ENCODE measurements at regions not wholly inside any gene's neighbourhood (a gene's known extent, or its start where the extent isn't known, plus 50 kb on each side); places are given as distances from the start of the nearest gene placed in this dataset.
A peak's percentile ranks its signal among the peaks of the same experiment; 100 is the strongest.
"Not testable (repeated sequence)": the region's sequence is repeated elsewhere in the genome, so short reads cannot be mapped to it uniquely, and the experiment has no call there.

- no peaks in the 10 kb centered on the region for H3K4me1 ChIP-seq (ENCODE audit: control insufficient read depth in 3 of 3, insufficient read depth in 3 of 3, low read length in 3 of 3)
- no peak overlapping the region for H3K4me3 ChIP-seq (ENCODE audit: low read length in 3 of 3)
- H3K9me3 ChIP-seq (ENCODE audit: control insufficient read depth in 3 of 3, low read length in 3 of 3): peaks cover 0 to 5% (median 0%) of the 10 kb centered on the region in 3 donors
- no peaks in the 10 kb centered on the region for H3K36me3 ChIP-seq (ENCODE audit: control insufficient read depth in 3 of 3, insufficient read depth in 3 of 3, low read length in 3 of 3)
- H3K27me3 ChIP-seq (ENCODE audit: control insufficient read depth in 3 of 3, insufficient read depth in 3 of 3, low read length in 3 of 3): no peaks in the 10 kb centered on the region
- no peak overlapping the region for H3K27ac ChIP-seq (ENCODE audit: low read depth, low read length)
- H3K9ac ChIP-seq (ENCODE audit: low read depth in 1 of 3, low read length in 3 of 3): no peak overlapping the region
Observed at GRCh38 chrX:1071351-1071750, 141.1 kb downstream of the CRLF2 start.

- Histone ChIP-seq H3K4me1 (ENCODE audit: control insufficient read depth in 3 of 3, insufficient read depth in 3 of 3, low read length in 3 of 3) (no peaks in the 10 kb centered on the region), H3K36me3 (ENCODE audit: control insufficient read depth in 3 of 3, insufficient read depth in 3 of 3, low read length in 3 of 3) (no peaks in the 10 kb centered on the region), H3K27ac (ENCODE audit: low read depth, low read length) (no peak overlapping the region), H3K27me3 (ENCODE audit: control insufficient read depth in 3 of 3, insufficient read depth in 3 of 3, low read length in 3 of 3) (no peaks in the 10 kb centered on the region), H3K9me3 (ENCODE audit: control insufficient read depth in 3 of 3, low read length in 3 of 3) (peaks cover 4 to 7% (median 6%) of the 10 kb centered on the region in 3 donors), H3K4me3 (ENCODE audit: low read length in 3 of 3) (no peak overlapping the region), H3K9ac (ENCODE audit: low read depth in 1 of 3, low read length in 3 of 3) (no peak overlapping the region)
Observed at GRCh38 chrX:1062351-1062750, 150.1 kb downstream of the CRLF2 start.

GRCh38 chrX:1060562-1060960 lies 151.9 kb downstream of the CRLF2 start:
- Histone ChIP-seq H3K4me3 (ENCODE audit: low read length in 3 of 3) (no peak overlapping the region), H3K36me3 (ENCODE audit: control insufficient read depth in 3 of 3, insufficient read depth in 3 of 3, low read length in 3 of 3) (no peaks in the 10 kb centered on the region), H3K9me3 (ENCODE audit: control insufficient read depth in 3 of 3, low read length in 3 of 3) (peaks cover 4 to 7% (median 6%) of the 10 kb centered on the region in 3 donors), H3K27me3 (ENCODE audit: control insufficient read depth in 3 of 3, insufficient read depth in 3 of 3, low read length in 3 of 3) (no peaks in the 10 kb centered on the region), H3K27ac (ENCODE audit: low read depth, low read length) (no peak overlapping the region), H3K4me1 (ENCODE audit: control insufficient read depth in 3 of 3, insufficient read depth in 3 of 3, low read length in 3 of 3) (no peaks in the 10 kb centered on the region), H3K9ac (ENCODE audit: low read depth in 1 of 3, low read length in 3 of 3) (no peak overlapping the region)

GRCh38 chrX:1059576-1060561 lies 152.6 kb downstream of the CRLF2 start:
- Histone ChIP-seq H3K9ac (ENCODE audit: low read depth in 1 of 3, low read length in 3 of 3) (no peak overlapping the region), H3K36me3 (ENCODE audit: control insufficient read depth in 3 of 3, insufficient read depth in 3 of 3, low read length in 3 of 3) (no peaks in the 10 kb centered on the region), H3K27ac (ENCODE audit: low read depth, low read length) (no peak overlapping the region), H3K4me1 (ENCODE audit: control insufficient read depth in 3 of 3, insufficient read depth in 3 of 3, low read length in 3 of 3) (no peaks in the 10 kb centered on the region), H3K4me3 (ENCODE audit: low read length in 3 of 3) (no peak overlapping the region), H3K9me3 (ENCODE audit: control insufficient read depth in 3 of 3, low read length in 3 of 3) (peaks cover 4 to 7% (median 6%) of the 10 kb centered on the region in 3 donors), H3K27me3 (ENCODE audit: control insufficient read depth in 3 of 3, insufficient read depth in 3 of 3, low read length in 3 of 3) (no peaks in the 10 kb centered on the region)

GRCh38 chrX:1053600-1053999 lies 158.8 kb downstream of the CRLF2 start:
- H3K4me1 ChIP-seq (ENCODE audit: control insufficient read depth in 3 of 3, insufficient read depth in 3 of 3, low read length in 3 of 3); H3K27me3 ChIP-seq (ENCODE audit: control insufficient read depth in 3 of 3, insufficient read depth in 3 of 3, low read length in 3 of 3); H3K36me3 ChIP-seq (ENCODE audit: control insufficient read depth in 3 of 3, insufficient read depth in 3 of 3, low read length in 3 of 3); H3K9ac ChIP-seq (ENCODE audit: low read depth in 1 of 3, low read length in 3 of 3); H3K27ac ChIP-seq (ENCODE audit: low read depth, low read length): not testable (repeated sequence)
- Histone ChIP-seq H3K9me3 (ENCODE audit: control insufficient read depth in 3 of 3, low read length in 3 of 3) (peaks cover 5 to 29% (median 5%) of the 10 kb centered on the region in 3 donors), H3K4me3 (ENCODE audit: low read length in 3 of 3) (peak overlapping the region in 1 of 3 donors; percentile 34)

GRCh38 chrX:1053072-1053471 lies 159.4 kb downstream of the CRLF2 start:
- H3K27me3 ChIP-seq (ENCODE audit: control insufficient read depth in 3 of 3, insufficient read depth in 3 of 3, low read length in 3 of 3): no peaks in the 10 kb centered on the region
- no peak overlapping the region for H3K4me3 ChIP-seq (ENCODE audit: low read length in 3 of 3)
- no peak overlapping the region for H3K9ac ChIP-seq (ENCODE audit: low read depth in 1 of 3, low read length in 3 of 3)
- peaks cover 5 to 29% (median 5%) of the 10 kb centered on the region in 3 donors for H3K9me3 ChIP-seq (ENCODE audit: control insufficient read depth in 3 of 3, low read length in 3 of 3)
- no peaks in the 10 kb centered on the region for H3K4me1 ChIP-seq (ENCODE audit: control insufficient read depth in 3 of 3, insufficient read depth in 3 of 3, low read length in 3 of 3)
- H3K27ac ChIP-seq (ENCODE audit: low read depth, low read length): no peak overlapping the region
- H3K36me3 ChIP-seq (ENCODE audit: control insufficient read depth in 3 of 3, insufficient read depth in 3 of 3, low read length in 3 of 3): no peaks in the 10 kb centered on the region

GRCh38 chrX:1052021-1052420 lies 160.4 kb downstream of the CRLF2 start:
- Histone ChIP-seq H3K9me3 (ENCODE audit: control insufficient read depth in 3 of 3, low read length in 3 of 3) (peaks cover 5 to 29% (median 5%) of the 10 kb centered on the region in 3 donors), H3K27ac (ENCODE audit: low read depth, low read length) (no peak overlapping the region), H3K36me3 (ENCODE audit: control insufficient read depth in 3 of 3, insufficient read depth in 3 of 3, low read length in 3 of 3) (no peaks in the 10 kb centered on the region), H3K9ac (ENCODE audit: low read depth in 1 of 3, low read length in 3 of 3) (no peak overlapping the region), H3K4me1 (ENCODE audit: control insufficient read depth in 3 of 3, insufficient read depth in 3 of 3, low read length in 3 of 3) (no peaks in the 10 kb centered on the region), H3K4me3 (ENCODE audit: low read length in 3 of 3) (no peak overlapping the region), H3K27me3 (ENCODE audit: control insufficient read depth in 3 of 3, insufficient read depth in 3 of 3, low read length in 3 of 3) (no peaks in the 10 kb centered on the region)

GRCh38 chrX:1051421-1051820 lies 161.0 kb downstream of the CRLF2 start:
- Histone ChIP-seq H3K9me3 (ENCODE audit: control insufficient read depth in 3 of 3, low read length in 3 of 3) (peaks cover 5 to 29% (median 5%) of the 10 kb centered on the region in 3 donors), H3K27me3 (ENCODE audit: control insufficient read depth in 3 of 3, insufficient read depth in 3 of 3, low read length in 3 of 3) (no peaks in the 10 kb centered on the region), H3K4me3 (ENCODE audit: low read length in 3 of 3) (no peak overlapping the region), H3K4me1 (ENCODE audit: control insufficient read depth in 3 of 3, insufficient read depth in 3 of 3, low read length in 3 of 3) (no peaks in the 10 kb centered on the region), H3K27ac (ENCODE audit: low read depth, low read length) (no peak overlapping the region), H3K36me3 (ENCODE audit: control insufficient read depth in 3 of 3, insufficient read depth in 3 of 3, low read length in 3 of 3) (no peaks in the 10 kb centered on the region), H3K9ac (ENCODE audit: low read depth in 1 of 3, low read length in 3 of 3) (no peak overlapping the region)

GRCh38 chrX:1045680-1046314 lies 166.7 kb downstream of the CRLF2 start:
- Histone ChIP-seq H3K27ac (ENCODE audit: low read depth, low read length) (no peak overlapping the region), H3K9me3 (ENCODE audit: control insufficient read depth in 3 of 3, low read length in 3 of 3) (peaks cover 2 to 16% (median 10%) of the 10 kb centered on the region in 3 donors), H3K4me1 (ENCODE audit: control insufficient read depth in 3 of 3, insufficient read depth in 3 of 3, low read length in 3 of 3) (no peaks in the 10 kb centered on the region), H3K4me3 (ENCODE audit: low read length in 3 of 3) (no peak overlapping the region), H3K36me3 (ENCODE audit: control insufficient read depth in 3 of 3, insufficient read depth in 3 of 3, low read length in 3 of 3) (no peaks in the 10 kb centered on the region), H3K27me3 (ENCODE audit: control insufficient read depth in 3 of 3, insufficient read depth in 3 of 3, low read length in 3 of 3) (no peaks in the 10 kb centered on the region), H3K9ac (ENCODE audit: low read depth in 1 of 3, low read length in 3 of 3) (no peak overlapping the region)

GRCh38 chrX:1041091-1041490 lies 171.4 kb downstream of the CRLF2 start:
- no peak overlapping the region for H3K9ac ChIP-seq (ENCODE audit: low read depth in 1 of 3, low read length in 3 of 3)
- H3K36me3 ChIP-seq (ENCODE audit: control insufficient read depth in 3 of 3, insufficient read depth in 3 of 3, low read length in 3 of 3): no peaks in the 10 kb centered on the region
- peaks cover 2 to 23% (median 7%) of the 10 kb centered on the region in 3 donors for H3K9me3 ChIP-seq (ENCODE audit: control insufficient read depth in 3 of 3, low read length in 3 of 3)
- no peak overlapping the region for H3K4me3 ChIP-seq (ENCODE audit: low read length in 3 of 3)
- H3K27me3 ChIP-seq (ENCODE audit: control insufficient read depth in 3 of 3, insufficient read depth in 3 of 3, low read length in 3 of 3): no peaks in the 10 kb centered on the region
- H3K4me1 ChIP-seq (ENCODE audit: control insufficient read depth in 3 of 3, insufficient read depth in 3 of 3, low read length in 3 of 3): no peaks in the 10 kb centered on the region
- H3K27ac ChIP-seq (ENCODE audit: low read depth, low read length): no peak overlapping the region

Data from skeletal muscle tissue (tissue), 3 donors.